CD4-positive, alpha-beta T cell treated with Interleukin-21 for 1 hour (primary cell): ENCODE measurements at regions not wholly inside any gene's neighbourhood (a gene's known extent, or its start where the extent isn't known, plus 50 kb on each side); places are given as distances from the start of the nearest gene placed in this dataset.

Experiments
- DNase-seq: peaks from one replicate; pipeline ENCODE4 v3.0.0-alpha.2; 2020

GRCh38 chr12:28110329-28110728, 79.9 kb upstream of the CCDC91 start:
- no peak for DNase-seq

- DNase-seq, result no peak
Observed at GRCh38 chr12:28114488-28114887, 75.8 kb upstream of the CCDC91 start.

GRCh38 chr12:28121433-28121832, 68.8 kb upstream of the CCDC91 start:
- no peak for DNase-seq

- DNase-seq, result no peak
Observed at GRCh38 chr12:28121899-28122655, 68.2 kb upstream of the CCDC91 start.

GRCh38 chr12:28122756-28123155, 67.5 kb upstream of the CCDC91 start:
- DNase-seq, result no peak

GRCh38 chr12:28127455-28127854, 62.8 kb upstream of the CCDC91 start:
- DNase-seq, result no peak

- no peak for DNase-seq
Observed at GRCh38 chr12:28129031-28129430, 61.2 kb upstream of the CCDC91 start.

- DNase-seq, result no peak
Observed at GRCh38 chr12:28130234-28130624, 60.0 kb upstream of the CCDC91 start.

- no peak for DNase-seq
Observed at GRCh38 chr12:28130625-28131598, 59.3 kb upstream of the CCDC91 start.

GRCh38 chr12:28132398-28132797, 57.9 kb upstream of the CCDC91 start:
- no peak for DNase-seq

- DNase-seq, result no peak
Observed at GRCh38 chr12:28135801-28136439, 54.3 kb upstream of the CCDC91 start.

- DNase-seq, result no peak
Observed at GRCh38 chr12:28137414-28137813, 52.8 kb upstream of the CCDC91 start.

GRCh38 chr12:28140404-28140803, 49.9 kb upstream of the CCDC91 start:
- no peak for DNase-seq
